K562 (cell line): ENCODE measurements at regions not wholly inside any gene's neighbourhood (a gene's known extent, or its start where the extent isn't known, plus 50 kb on each side); places are given as distances from the start of the nearest gene placed in this dataset.

ENCODE experiments used
- ATAC-seq: fragments of 200-7000 bp; cut with Tn5 transposase; 3 replicates; pipeline ENCODE4 v1.9.1; 2020; ENCODE audit warnings: moderate library complexity
- BruUV-seq: library from RNA; stranded (reverse); fragments of 400-500 nt; replicated peaks from 2 replicates; lab custom pipeline; 2021; lab: Mats Ljungman, UMichigan
- CTCF ChIA-PET: fragments of 300-600 bp; formaldehyde crosslinking; extraction: SDS; loops from one replicate; lab custom pipeline; 2021; ENCODE audit warnings: low intra/inter-chr PET ratio; lab: Yijun Ruan, JAX
- POLR2A ChIA-PET: fragments of 300-600, 350-650 bp; sonication (Branson Sonifier 250); formaldehyde crosslinking; extraction: SDS; loops from one replicate; lab custom pipeline; 2021; ENCODE audit warnings: antibody characterized with exemption, inconsistent platforms; lab: Yijun Ruan, JAX
- DNase-seq, 4 experiments: peaks; one replicate each; pipeline versions ENCODE4 v3.0.0 to v3.0.0-alpha.2; 2011 to 2018; ENCODE audit warnings: low spot score in 3 of 4, mixed read lengths in 3 of 4; ENCODE audit errors: extremely low read depth in 1 of 4
- FAIRE-seq: peaks from 2 replicates; lab custom pipeline; 2011; peaks lifted over from hg19 to GRCh38; lab: Jason Lieb, UNC
- H2AFZ ChIP-seq: 2 replicates; pipeline ENCODE4 v1.6.0; 2011; ENCODE audit warnings: low read depth, low read length, control low read depth, inconsistent platforms
- H3K27ac ChIP-seq: fragments of 200-600 bp; 3 replicates; pipeline ENCODE4 v1.8.0; 2011; ENCODE audit warnings: low read depth, mild to moderate bottlenecking, control low read depth, inconsistent platforms, low read length, moderate library complexity, mixed read lengths; ENCODE audit errors: extremely low read depth
- H3K27me3 ChIP-seq, 2 experiments: fragments of 300-600 bp in 1 of 2; 2 replicates in 1 of 2; 3 replicates in 1 of 2; pipeline versions ENCODE4 v1.6.0 to v1.8.0; 2011; ENCODE audit warnings: inconsistent platforms in 2 of 2, low read length in 2 of 2, mild to moderate bottlenecking in 1 of 2, mixed read lengths in 1 of 2, moderate library complexity in 1 of 2; ENCODE audit not compliant: control insufficient read depth in 2 of 2, insufficient read depth in 2 of 2
- H3K36me3 ChIP-seq: fragments of 300-600 bp; 3 replicates; pipeline ENCODE4 v1.8.0; 2011; ENCODE audit warnings: mild to moderate bottlenecking, low read length, inconsistent platforms; ENCODE audit not compliant: control insufficient read depth, insufficient read depth
- H3K4me1 ChIP-seq, 2 experiments: fragments of 200-600 bp in 1 of 2; replicated peaks in 1 of 2; 2 replicates in 1 of 2; 3 replicates in 1 of 2; pipeline versions ENCODE4 v1.5.1 to v1.8.0; 2011; ENCODE audit warnings: inconsistent platforms in 2 of 2, low read length in 2 of 2, mild to moderate bottlenecking in 1 of 2, mixed read lengths in 1 of 2, moderate library complexity in 1 of 2; ENCODE audit not compliant: control insufficient read depth in 2 of 2, insufficient read depth in 2 of 2
- H3K4me2 ChIP-seq: 2 replicates; pipeline ENCODE4 v1.6.1; 2011; ENCODE audit warnings: low read length, control low read depth, inconsistent platforms, mixed read lengths; ENCODE audit not compliant: insufficient read depth
- H3K4me3 ChIP-seq: fragments of 200-600 bp; sonication (generic), shearing (Covaris generic); 2 replicates; pipeline ENCODE4 v1.5.1; 2016; ENCODE audit warnings: control low read depth, inconsistent platforms
- H3K79me2 ChIP-seq: fragments of 200-600 bp; 3 replicates; pipeline ENCODE4 v1.8.0; 2011; ENCODE audit warnings: low read length, inconsistent platforms; ENCODE audit not compliant: control insufficient read depth, insufficient read depth
- H3K9ac ChIP-seq, 2 experiments: 2 replicates each; pipeline versions ENCODE4 v1.6.0 to v1.6.1; 2011; ENCODE audit warnings: low read depth in 2 of 2, low read length in 2 of 2, control low read depth in 1 of 2, inconsistent platforms in 1 of 2, mild to moderate bottlenecking in 1 of 2, mixed read lengths in 1 of 2; ENCODE audit not compliant: insufficient read depth in 1 of 2
- H3K9me1 ChIP-seq: one replicate; pipeline ENCODE4 v1.6.0; 2011; ENCODE audit warnings: inconsistent platforms, mild to moderate bottlenecking, low read length, moderate library complexity; ENCODE audit not compliant: control insufficient read depth, insufficient read depth
- H3K9me3 ChIP-seq: replicated peaks from 2 replicates; pipeline ENCODE4 v1.5.1; 2011; ENCODE audit warnings: low read depth, low read length, inconsistent platforms; ENCODE audit not compliant: control insufficient read depth, insufficient read depth
- H4K20me1 ChIP-seq: replicated peaks from 2 replicates; pipeline ENCODE4 v1.6.1; 2011; ENCODE audit warnings: low read length, inconsistent platforms, mixed read lengths; ENCODE audit not compliant: control insufficient read depth, insufficient read depth
- BCLAF1 ChIP-seq, 2 experiments: fragments of 450-650 bp in 1 of 2; IDR thresholded peaks; 2 replicates each; pipeline ENCODE4 v1.6.1; 2011 to 2017; ENCODE audit warnings: low read depth in 2 of 2, antibody characterized with exemption in 1 of 2, borderline replicate concordance in 1 of 2, low read length in 1 of 2, mild to moderate bottlenecking in 1 of 2, mixed read lengths in 1 of 2; ENCODE audit not compliant: control insufficient read depth in 1 of 2
- FOXA3 ChIP-seq, 2 experiments: fragments of 450-650 bp in 1 of 2; sonication (generic) in 1 of 2; formaldehyde crosslinking; IDR thresholded peaks in 1 of 2; conservative IDR thresholded peaks in 1 of 2; 2 replicates each; pipeline versions ENCODE4 v1.4.0 to v1.8.0; 2020 to 2022; ENCODE audit warnings: mild to moderate bottlenecking in 2 of 2, missing genetic modification reagents in 1 of 2
- HNRNPH1 ChIP-seq: fragments of 200-400 bp; formaldehyde crosslinking; optimal IDR thresholded peaks from 2 replicates; pipeline ENCODE3; 2017; ENCODE audit warnings: low read depth, mild to moderate bottlenecking, low read length, moderate library complexity
- RAD51 ChIP-seq: fragments of 450-650 bp; IDR thresholded peaks from 2 replicates; pipeline ENCODE4 v1.7.1; 2016; ENCODE audit warnings: low read depth, mild to moderate bottlenecking, borderline replicate concordance
- RERE ChIP-seq: sonication (generic); formaldehyde crosslinking; IDR thresholded peaks from 2 replicates; pipeline ENCODE4 v1.8.0; 2023; ENCODE audit warnings: missing genetic modification reagents, mild to moderate bottlenecking, borderline replicate concordance
- ZBED1 ChIP-seq: IDR thresholded peaks from 2 replicates; pipeline ENCODE4 v1.6.1; 2014
- ZNF174 ChIP-seq: fragments of 250-450 bp; sonication (Bioruptor Pico); IDR thresholded peaks from 2 replicates; pipeline ENCODE4 v1.4.0; 2020; ENCODE audit warnings: mild to moderate bottlenecking
- ZNF224 ChIP-seq: sonication (generic); formaldehyde crosslinking; IDR thresholded peaks from 2 replicates; pipeline ENCODE4 v1.8.0; 2022; ENCODE audit warnings: mild to moderate bottlenecking, missing genetic modification reagents
- ZNF239 ChIP-seq: fragments of 250-450 bp; sonication (Bioruptor Pico); IDR thresholded peaks from 2 replicates; pipeline ENCODE4 v1.4.0; 2020; ENCODE audit warnings: mild to moderate bottlenecking
- ZNF518B ChIP-seq: fragments of 250-450 bp; sonication (Bioruptor Pico); IDR thresholded peaks from 2 replicates; pipeline ENCODE4 v1.5.0; 2021; ENCODE audit warnings: mild to moderate bottlenecking, moderate library complexity
- ZNF561 ChIP-seq: fragments of 450-650 bp; formaldehyde crosslinking; conservative IDR thresholded peaks from 2 replicates; pipeline ENCODE4 v1.4.0; 2020; ENCODE audit warnings: mild to moderate bottlenecking, moderate library complexity
- WGBS: fragments of 100-300 bp; shearing (Covaris generic); methylation state at CpG from one replicate; pipeline ENCODE4 v1.1.6; 2016; ENCODE audit warnings: low coverage, mixed read lengths; ENCODE audit not compliant: insufficient coverage; ENCODE audit errors: missing lambda C conversion rate; 5-methylcytosine and 5-hydroxymethylcytosine counted together
- in situ Hi-C: fragments of 300-500 bp; cut with MboI; formaldehyde crosslinking; loops from 4 replicates; pipeline ENCODE4 v1.15.0; 2018; ENCODE audit warnings: inconsistent platforms, mixed read lengths
- intact Hi-C: fragments of 100-400 bp; cut with micrococcal nuclease; formaldehyde crosslinking; loops from 2 replicates; pipeline ENCODE4 v1.14.2; 2022

- H3K4me1 ChIP-seq = no peaks in the 10 kb centered on the region
- BruUV-seq = no TSS peak
- CTCF ChIA-PET = no interaction called here
- H3K4me2 ChIP-seq = no peak overlapping the region
- 6% methylated on average over 11 of the region's 11 CpGs for WGBS
- no peaks in the 10 kb centered on the region for H4K20me1 ChIP-seq
- H3K4me3 ChIP-seq = no peak overlapping the region
- H3K27me3 ChIP-seq = peaks cover 8 to 12% of the 10 kb centered on the region in 2 experiments; a peak in 3 of 5 replicates
- no peak for FAIRE-seq
- no peaks in the 10 kb centered on the region for H3K36me3 ChIP-seq
- no peaks in the 10 kb centered on the region for H3K9me1 ChIP-seq
- no peak overlapping the region for H3K27ac ChIP-seq
- intact Hi-C loops (no loop called here), in situ Hi-C loops (no loop called here)
- DNase-seq = no peak
- no peak overlapping the region for H2AFZ ChIP-seq
- no peak overlapping the region for H3K9ac ChIP-seq
- no peaks in the 10 kb centered on the region for H3K9me3 ChIP-seq
- POLR2A ChIA-PET = no interaction called here
- no peak for ATAC-seq
- no peaks in the 10 kb centered on the region for H3K79me2 ChIP-seq
- TF ChIP-seq ZNF239 = no peak
- no peak for TF ChIP-seq ZNF224
- no peak for TF ChIP-seq ZNF518B
- TF ChIP-seq ZNF174 = no peak
- TF ChIP-seq ZNF561 = no peak
- TF ChIP-seq RAD51 = no peak
- TF ChIP-seq RERE (CRISPR knock-in tag) = no peak
- TF ChIP-seq HNRNPH1 = no peak
- TF ChIP-seq FOXA3 (CRISPR knock-in tag; conservative IDR thresholded peaks at IDR 0.05 in 1 of 2, IDR thresholded peaks at IDR 0.05 in 1 of 2) = no peak
- no peak for TF ChIP-seq BCLAF1 (IDR thresholded peaks at IDR 0.05; ENCODE audit: borderline replicate concordance in 1 of 2, control insufficient read depth in 1 of 2, low read depth in 2 of 2, low read length in 1 of 2)
- no peak for TF ChIP-seq ZBED1
Observed at GRCh38 chr15:62561059-62561519, 396.0 kb upstream of the C2CD4B start.
